HG02759 (cell line): ENCODE measurements at regions not wholly inside any gene's neighbourhood (a gene's known extent, or its start where the extent isn't known, plus 50 kb on each side); places are given as distances from the start of the nearest gene placed in this dataset.
"Not testable (repeated sequence)": the region's sequence is repeated elsewhere in the genome, so short reads cannot be mapped to it uniquely, and the experiment has no call there.

Source experiments
- ATAC-seq: cut with Tn5 transposase; IDR thresholded peaks from one replicate; pipeline ENCODE4 v1.9.1; 2021; ENCODE audit warnings: mild to moderate bottlenecking, moderate library complexity; ENCODE audit not compliant: unreplicated experiment

DNA sequence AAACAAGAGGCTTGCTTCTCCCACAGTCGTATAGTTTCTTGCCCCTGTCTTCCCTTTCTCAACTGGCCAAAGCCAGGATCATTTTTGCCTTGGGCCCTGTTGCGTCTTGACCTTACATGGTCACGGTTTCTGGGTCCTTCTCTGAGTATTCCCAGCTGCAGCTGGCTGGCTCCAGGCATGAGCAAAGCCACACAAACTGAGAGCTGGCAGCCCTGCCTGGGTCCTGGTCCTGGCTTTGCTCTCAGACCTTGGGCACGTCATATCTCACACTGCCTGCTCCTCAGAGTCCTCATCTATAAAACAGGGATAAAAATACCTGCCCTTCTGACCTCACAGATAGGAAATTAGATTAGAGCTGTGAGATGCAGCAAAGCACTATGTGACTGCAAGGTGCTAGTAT, 277.6 kb downstream of the CBLN1 start:
- ATAC-seq, result no peak

- no peak for ATAC-seq
These were observed 278.6 kb downstream of the CBLN1 start for GRCh38 chr16:49003022-49003421.

DNA sequence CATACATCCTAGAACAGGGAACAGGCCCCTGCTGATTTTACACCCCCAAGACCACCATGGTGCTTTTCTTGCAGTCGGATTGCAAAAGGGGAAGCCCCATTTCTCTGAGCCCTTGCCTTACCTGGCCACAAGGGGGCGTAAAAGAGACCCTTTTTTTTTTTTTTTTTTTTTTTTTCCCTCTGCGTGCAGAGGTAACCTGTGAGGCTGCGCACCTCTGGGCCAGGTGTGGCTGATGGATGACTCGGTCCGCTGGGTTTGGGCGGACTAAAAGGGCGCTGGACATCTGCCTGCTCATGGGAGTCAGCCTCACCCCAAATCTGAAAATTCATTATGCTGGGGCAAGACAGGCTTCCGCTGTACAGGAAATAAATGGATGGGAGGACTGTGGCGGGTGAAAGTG, 281.0 kb downstream of the CBLN1 start:
- ATAC-seq, result no peak

DNA sequence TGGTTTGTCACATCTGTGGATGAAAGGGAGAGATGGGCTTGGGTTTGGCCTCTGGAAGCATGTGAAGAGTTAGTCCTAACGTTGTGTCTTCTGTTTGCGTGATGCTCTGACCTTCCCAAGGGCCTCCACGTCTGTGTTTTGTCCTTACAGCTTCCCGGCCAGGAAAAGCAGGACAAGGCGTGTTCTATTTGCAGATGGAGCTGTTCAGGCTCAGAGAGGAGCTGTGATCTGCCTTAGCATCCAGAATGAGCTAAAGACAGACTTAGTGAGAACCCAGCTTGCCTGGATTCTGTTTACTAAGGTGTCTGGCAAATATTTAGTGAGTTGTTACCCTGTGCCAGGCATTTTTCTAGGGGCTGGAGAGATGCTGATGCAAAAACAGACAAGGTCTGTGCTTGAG, 282.1 kb downstream of the CBLN1 start:
- no peak for ATAC-seq

- no peak for ATAC-seq
These were observed 282.6 kb downstream of the CBLN1 start for GRCh38 chr16:48999044-48999443.

DNA sequence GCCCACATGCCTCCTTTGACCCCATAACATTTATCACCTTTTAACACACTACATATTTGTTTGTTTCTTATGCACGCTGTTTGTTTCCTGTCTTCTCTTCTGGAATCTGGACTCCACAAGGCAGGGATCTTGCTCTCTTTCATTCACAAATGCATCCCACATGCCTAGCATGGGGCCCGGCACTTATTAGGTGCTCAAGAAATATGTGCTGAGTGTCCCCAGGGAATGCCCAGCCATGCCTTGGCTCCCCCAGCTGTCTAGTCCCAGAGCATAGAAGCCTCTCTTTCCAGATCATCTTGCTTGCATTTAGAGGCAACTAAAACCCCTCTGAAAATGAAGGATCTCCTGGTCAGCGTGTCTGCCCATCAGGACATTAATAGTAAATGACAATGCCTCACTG, 283.7 kb downstream of the CBLN1 start:
- no peak for ATAC-seq

DNA sequence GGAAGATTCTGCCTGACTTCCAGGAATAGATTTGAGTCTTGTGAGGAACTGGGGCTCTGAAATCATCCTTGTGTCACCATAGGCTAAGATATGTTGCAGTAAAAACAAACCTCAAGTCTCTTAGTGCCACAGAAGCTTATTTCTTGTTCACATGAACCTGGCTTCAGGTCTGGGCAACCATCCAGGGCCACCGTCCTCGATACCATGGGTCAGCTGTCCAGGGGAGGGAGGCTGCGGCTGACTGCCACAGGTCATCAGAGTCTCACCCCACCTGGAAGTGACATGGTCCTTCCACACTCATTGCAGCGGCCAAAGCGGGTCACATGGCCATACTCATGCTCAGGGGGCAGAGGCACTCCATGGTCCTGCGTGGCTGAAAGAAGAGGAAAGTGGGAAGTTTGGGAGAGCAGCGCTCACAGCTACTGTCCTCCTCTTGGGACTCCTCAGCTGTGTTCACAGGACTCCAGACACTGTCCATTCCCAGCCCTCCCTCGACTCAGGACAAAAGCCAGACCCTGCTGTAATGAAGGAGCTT, 284.5 kb downstream of the CBLN1 start:
- ATAC-seq, result no peak

DNA sequence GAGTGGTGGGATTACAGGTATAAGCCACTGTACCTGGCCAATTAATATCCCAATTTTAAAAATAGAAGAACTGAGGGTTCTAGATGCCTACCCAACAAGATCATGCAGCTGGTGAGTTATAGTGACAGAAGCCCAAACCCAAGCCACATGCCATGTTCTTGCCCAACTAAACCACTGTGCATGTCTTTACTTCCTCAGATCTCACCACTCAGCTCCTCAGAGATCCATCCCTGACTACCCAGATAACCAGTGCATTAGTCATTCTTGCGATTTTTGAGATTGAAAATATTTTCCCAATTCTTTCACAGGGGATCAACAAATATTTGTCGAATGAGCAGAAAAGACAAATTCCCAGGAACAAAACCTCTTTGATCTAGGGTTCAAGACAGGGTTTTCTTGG, 303.1 kb downstream of the CBLN1 start:
- ATAC-seq, result no peak

GRCh38 chr16:48972236-48972635, 309.4 kb downstream of the CBLN1 start:
- ATAC-seq, result no peak

DNA sequence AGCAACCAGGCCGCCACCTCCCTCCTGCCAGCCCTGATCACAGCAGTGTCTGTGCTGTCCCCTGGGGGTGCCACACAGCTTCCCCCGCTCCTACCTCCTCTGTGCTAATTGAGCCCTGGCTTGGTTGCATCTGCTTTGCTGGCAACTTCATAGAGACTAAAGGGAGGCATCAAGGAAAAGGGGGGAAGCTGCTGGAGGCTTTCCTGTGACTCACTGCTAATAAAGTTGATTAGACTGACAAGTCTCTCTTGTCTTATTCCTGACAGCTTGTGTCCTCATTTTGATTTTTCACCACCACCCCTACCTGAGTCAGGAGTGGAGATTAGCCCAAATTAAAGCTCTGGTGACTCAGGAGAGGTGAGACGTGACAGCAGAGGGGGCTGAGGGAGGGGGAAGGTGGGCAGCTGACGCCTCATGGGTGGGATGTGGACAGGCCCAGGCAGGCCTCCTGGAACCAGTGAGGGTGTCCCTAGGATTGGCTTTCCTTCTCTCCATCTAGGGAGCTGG, 310.0 kb downstream of the CBLN1 start:
- ATAC-seq, result no peak

GRCh38 chr16:48970216-48970615, 311.4 kb downstream of the CBLN1 start:
- ATAC-seq, result no peak

GRCh38 chr16:48969611-48970010, 312.0 kb downstream of the CBLN1 start:
- no peak for ATAC-seq

- no peak for ATAC-seq
These were observed 316.3 kb downstream of the CBLN1 start for GRCh38 chr16:48965386-48965785.

DNA sequence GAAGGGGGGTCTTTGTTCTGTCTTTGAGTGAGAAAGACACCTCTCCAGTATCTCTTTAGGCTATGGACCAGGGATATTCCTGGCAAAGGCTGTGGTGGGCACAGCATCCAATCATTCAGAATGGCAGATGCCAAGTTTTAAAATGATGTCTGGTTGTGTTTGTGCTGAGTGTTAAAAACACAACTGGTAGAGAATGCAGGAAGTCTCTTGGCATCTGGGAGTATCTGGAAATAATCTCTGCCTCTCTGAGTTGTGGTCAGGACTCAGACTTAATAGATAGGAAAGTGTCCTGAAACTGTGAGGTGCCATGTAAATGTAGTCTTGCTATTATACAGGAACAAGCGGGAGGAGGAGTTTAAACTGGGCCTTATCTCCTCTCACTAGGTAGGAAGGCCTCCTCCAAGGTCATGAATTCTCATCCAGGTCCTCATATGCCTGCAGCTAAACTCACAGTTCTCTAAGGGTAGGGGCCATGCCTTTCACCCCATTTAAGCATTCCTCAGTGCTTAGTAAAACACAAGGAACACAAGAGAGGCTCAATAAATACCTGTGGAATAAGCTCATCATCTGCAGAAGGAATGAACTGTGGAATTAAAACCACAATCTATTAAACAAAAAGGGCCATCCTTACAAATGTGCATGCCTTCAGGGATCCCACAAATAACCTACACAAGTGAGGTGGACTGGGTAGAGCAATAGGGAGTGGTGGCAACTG, 317.6 kb downstream of the CBLN1 start:
- no peak for ATAC-seq

GRCh38 chr16:48963306-48963705, 318.3 kb downstream of the CBLN1 start:
- no peak for ATAC-seq

DNA sequence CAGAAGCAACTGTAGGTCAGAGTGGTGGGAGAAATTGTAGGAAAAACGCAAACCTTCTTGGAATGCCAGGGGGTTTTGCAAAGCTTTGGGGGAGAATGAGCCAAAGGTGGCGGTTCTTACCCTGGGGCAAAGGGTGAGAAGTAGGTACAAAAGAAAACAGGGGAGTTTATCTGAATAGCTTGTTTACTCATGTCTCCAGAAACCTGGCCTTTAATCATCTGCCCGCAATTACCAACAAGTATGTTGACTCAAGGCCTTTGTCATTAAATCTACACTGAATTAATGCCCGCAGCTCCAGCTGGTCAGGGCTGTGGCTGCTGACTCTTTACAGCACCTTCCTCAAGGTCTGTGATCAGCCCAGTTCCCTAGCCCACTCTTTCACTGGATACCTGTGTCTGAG, 320.1 kb downstream of the CBLN1 start:
- ATAC-seq, result no peak

DNA sequence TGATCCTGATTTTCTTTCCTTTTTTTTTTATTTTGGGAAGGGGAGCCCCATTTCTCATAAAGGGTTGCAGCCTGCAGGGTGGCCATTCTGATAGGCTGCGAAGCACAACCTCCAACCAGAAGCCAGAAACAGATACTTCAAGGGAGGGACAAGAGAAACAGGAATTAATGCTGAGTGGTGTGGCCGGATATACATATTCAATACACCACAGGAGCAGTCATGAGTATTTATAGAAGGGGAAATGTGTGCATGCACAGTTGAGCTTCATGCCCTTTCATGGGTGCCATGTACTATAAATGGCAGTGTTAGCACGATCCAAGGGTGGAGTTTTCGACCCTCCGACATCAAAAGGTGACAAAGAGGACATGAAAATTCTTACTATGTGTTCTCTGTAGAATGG, 320.8 kb downstream of the CBLN1 start:
- ATAC-seq, result no peak

DNA sequence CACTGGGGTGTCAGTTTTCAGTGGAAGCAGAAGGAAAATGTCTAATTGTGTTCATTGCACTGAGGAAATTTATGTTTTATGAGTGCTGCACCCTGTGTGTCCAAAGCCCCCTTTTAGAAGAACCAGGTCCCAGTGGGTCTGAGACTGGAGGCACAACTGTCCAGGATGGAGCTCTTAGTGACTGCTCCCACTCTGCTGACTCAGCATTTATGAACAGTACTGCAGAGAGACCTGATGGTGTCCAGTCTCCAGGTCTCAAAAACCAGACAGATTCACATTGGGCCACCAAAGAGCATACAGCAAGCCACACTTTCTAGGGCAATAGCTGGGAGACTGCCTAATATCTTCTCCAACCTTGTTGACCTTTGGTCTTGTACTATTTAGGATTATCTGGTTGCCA, 321.9 kb downstream of the CBLN1 start:
- ATAC-seq, result no peak

DNA sequence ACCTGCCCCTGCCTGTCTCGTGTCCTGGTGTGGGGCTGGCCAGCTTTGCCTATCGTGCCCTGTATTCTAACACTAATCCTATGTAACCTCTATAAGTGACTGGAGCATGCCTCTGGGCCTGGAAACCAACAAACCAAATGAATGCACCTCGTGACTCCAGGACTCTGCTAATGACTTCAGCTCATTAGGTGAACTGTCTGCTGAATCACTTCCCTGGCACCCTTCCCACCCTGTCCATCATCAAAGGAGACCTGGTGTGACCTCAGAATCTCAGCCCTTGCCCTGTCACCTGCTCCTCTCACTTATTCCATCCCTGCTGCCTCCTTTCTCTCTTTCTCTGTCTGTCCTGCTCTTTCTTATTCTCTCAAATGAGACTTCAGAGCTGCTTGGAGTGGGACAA, 322.4 kb downstream of the CBLN1 start:
- ATAC-seq, result no peak

- ATAC-seq, result no peak
These were observed 323.0 kb downstream of the CBLN1 start for GRCh38 chr16:48958681-48959080.

DNA sequence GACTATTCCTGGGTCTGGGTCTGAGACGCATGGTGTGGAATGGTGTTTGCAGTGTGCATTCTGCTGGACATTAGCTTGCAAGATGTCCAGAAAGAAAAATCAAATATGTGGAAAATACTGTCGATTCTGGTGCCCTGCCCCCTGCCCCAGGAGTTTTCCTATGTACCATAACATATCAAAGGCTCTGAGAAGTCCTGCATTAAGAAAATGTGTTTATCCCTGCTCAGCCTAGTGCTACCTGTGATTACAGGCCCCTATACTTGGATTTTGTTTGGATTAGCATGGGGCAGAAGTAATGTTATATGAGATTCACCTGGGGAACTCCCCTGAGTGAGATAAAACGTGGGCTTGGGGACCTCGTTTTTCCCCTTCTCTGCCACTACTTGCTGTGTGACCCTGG, 325.0 kb downstream of the CBLN1 start:
- no peak for ATAC-seq

DNA sequence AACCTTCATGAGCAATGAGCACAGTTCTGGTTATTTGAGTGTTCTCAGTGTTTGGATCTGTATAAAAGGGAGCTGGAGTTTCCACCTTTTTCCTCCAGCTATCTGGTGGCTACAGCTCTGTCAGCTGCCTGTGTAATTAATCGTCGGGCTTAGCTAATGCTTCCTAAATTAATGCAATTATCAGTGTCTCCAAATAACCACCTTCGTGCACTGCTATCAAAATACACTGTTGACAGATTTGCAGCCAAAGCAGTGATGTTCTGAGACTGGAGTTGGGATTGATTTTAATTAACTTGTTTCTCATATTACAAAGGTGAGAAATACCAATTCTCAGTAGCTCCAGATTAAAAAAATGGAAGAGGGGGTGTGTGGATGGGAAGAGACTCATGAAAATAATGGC, 325.8 kb downstream of the CBLN1 start:
- no peak for ATAC-seq

- ATAC-seq, result not testable (repeated sequence)
These were observed 330.0 kb downstream of the CBLN1 start for GRCh38 chr16:48951621-48952125.
